Body of pancreas (tissue), 4 donors: ENCODE measurements at regions not wholly inside any gene's neighbourhood (a gene's known extent, or its start where the extent isn't known, plus 50 kb on each side); places are given as distances from the start of the nearest gene placed in this dataset.
"Not testable (repeated sequence)": the region's sequence is repeated elsewhere in the genome, so short reads cannot be mapped to it uniquely, and the experiment has no call there.

Source experiments
- POLR2A ChIP-seq, 3 donors: fragments of 450-650 bp; IDR thresholded peaks; one replicate each; pipeline ENCODE4 v1.6.1; 2016; ENCODE audit warnings: antibody characterized with exemption in 3 of 3, mild to moderate bottlenecking in 2 of 3
- TF ChIP-seq, protein P1 (sequence below), 7 experiments: fragments of 450-650 bp in 4 of 7; fragments of 200-600 bp in 3 of 7; sonication (generic) in 3 of 7; IDR thresholded peaks; one replicate each; pipeline ENCODE4 v1.5.1; 2016 to 2019; ENCODE audit warnings: antibody characterized with exemption in 7 of 7

DNA sequence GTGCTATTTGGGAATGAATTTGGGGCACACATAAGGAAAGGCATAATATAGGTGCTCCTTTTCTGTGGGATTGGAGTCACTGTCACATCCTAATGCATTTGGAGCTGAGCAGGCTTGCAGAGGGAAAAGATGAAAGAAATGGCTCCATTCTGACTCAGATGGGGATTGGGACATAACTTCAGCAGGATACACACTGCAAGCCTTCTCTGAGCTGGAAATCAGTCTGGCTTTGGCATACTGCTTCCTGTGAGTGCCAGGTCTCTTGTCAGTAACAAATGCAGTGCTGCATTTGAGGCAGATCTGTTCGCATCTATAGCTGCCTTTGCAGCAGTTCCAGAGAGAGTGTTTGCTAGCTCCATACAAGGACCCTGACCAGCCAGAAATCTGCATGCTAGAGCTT, 98.7 kb downstream of the SRGAP2 start:
- TF ChIP-seq POLR2A (IDR thresholded peaks at IDR 0.05): not testable (repeated sequence)
- TF ChIP-seq, protein P1, sequence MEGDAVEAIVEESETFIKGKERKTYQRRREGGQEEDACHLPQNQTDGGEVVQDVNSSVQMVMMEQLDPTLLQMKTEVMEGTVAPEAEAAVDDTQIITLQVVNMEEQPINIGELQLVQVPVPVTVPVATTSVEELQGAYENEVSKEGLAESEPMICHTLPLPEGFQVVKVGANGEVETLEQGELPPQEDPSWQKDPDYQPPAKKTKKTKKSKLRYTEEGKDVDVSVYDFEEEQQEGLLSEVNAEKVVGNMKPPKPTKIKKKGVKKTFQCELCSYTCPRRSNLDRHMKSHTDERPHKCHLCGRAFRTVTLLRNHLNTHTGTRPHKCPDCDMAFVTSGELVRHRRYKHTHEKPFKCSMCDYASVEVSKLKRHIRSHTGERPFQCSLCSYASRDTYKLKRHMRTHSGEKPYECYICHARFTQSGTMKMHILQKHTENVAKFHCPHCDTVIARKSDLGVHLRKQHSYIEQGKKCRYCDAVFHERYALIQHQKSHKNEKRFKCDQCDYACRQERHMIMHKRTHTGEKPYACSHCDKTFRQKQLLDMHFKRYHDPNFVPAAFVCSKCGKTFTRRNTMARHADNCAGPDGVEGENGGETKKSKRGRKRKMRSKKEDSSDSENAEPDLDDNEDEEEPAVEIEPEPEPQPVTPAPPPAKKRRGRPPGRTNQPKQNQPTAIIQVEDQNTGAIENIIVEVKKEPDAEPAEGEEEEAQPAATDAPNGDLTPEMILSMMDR (IDR thresholded peaks at IDR 0.05): not testable (repeated sequence)
